ENCODE measurements at regions not wholly inside any gene's neighbourhood (a gene's known extent, or its start where the extent isn't known, plus 50 kb on each side); places are given as distances from the start of the nearest gene placed in this dataset.

DNA sequence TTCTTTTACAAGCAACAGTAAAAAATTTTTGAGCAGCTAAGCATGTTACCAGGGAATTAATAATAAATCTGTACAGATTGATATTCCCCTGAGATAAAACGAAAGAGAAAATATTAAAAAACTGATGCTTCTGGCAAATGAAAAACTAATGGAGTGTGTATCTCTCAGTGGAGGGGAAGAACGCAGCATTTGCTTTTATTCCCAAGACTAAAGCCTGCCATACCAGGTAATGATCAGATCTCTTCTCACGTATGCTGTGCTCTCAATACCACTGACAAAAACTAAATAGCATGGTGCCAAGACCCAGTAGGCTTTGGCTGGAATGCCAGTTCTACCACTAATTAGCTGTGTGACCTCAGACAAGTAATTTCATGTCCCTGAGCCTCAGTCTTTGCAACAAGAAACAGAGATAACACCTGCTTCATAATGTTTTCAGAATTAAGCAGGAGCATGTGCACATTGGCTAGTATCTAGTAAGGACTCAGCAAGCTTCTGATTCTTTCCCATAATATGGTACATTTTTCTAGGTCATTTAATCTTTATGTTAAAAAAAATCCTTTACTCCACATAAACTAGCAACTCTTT, 179.6 kb downstream of the CENPC start:
- H3K4me3 ChIP-seq (ENCODE audit: low read depth, low read length), result no peak overlapping the region
- DNase-seq (ENCODE audit: low read depth), result no peak
- TF ChIP-seq, protein P1, sequence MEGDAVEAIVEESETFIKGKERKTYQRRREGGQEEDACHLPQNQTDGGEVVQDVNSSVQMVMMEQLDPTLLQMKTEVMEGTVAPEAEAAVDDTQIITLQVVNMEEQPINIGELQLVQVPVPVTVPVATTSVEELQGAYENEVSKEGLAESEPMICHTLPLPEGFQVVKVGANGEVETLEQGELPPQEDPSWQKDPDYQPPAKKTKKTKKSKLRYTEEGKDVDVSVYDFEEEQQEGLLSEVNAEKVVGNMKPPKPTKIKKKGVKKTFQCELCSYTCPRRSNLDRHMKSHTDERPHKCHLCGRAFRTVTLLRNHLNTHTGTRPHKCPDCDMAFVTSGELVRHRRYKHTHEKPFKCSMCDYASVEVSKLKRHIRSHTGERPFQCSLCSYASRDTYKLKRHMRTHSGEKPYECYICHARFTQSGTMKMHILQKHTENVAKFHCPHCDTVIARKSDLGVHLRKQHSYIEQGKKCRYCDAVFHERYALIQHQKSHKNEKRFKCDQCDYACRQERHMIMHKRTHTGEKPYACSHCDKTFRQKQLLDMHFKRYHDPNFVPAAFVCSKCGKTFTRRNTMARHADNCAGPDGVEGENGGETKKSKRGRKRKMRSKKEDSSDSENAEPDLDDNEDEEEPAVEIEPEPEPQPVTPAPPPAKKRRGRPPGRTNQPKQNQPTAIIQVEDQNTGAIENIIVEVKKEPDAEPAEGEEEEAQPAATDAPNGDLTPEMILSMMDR (conservative IDR thresholded peaks at IDR 0.05; ENCODE audit: low read depth, low read length), result no peak

DNA sequence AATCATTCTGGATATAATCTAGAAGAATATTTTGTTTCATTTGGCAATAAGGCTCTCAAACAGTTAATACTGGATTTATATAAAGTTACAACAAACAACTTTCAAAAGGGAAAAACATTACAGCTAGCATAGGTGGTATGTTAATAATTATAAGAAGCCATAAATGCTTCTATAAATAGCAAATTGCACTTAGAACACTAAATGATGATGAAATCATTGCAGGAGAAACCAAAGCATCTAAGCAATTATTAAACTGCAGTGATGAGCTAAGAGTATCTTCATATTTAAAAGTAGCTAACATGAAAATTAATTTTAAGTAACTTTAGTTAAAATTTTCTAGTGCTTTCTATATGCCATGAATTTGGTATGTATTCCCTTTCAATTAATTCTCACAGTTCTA, 189.5 kb downstream of the CENPC start:
- TF ChIP-seq, protein P1 (conservative IDR thresholded peaks at IDR 0.05; ENCODE audit: low read depth, low read length), result no peak
- H3K4me3 ChIP-seq (ENCODE audit: low read depth, low read length), result no peak overlapping the region
- no peak for DNase-seq (ENCODE audit: low read depth)

DNA sequence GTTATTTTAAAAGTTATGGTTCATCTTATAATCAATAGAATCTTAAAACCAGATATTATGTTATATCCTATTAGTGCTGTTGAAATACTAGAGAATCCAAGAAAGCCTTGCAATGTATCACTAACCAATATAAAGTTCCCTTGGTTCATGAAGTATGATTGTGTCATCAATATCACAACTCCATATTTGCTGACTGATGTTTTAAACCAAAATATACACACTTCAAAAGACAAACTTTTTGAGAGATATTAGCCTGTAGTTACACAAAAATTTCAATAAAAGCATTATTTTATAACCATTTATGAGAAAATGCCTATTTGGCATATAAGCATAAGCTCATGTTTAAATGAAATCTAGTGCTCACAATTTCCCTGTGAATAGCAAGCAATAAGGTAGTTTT, 198.6 kb downstream of the CENPC start:
- DNase-seq (ENCODE audit: low read depth), result no peak
- TF ChIP-seq, protein P1 (conservative IDR thresholded peaks at IDR 0.05; ENCODE audit: low read depth, low read length), result no peak
- no peak overlapping the region for H3K4me3 ChIP-seq (ENCODE audit: low read depth, low read length)

DNA sequence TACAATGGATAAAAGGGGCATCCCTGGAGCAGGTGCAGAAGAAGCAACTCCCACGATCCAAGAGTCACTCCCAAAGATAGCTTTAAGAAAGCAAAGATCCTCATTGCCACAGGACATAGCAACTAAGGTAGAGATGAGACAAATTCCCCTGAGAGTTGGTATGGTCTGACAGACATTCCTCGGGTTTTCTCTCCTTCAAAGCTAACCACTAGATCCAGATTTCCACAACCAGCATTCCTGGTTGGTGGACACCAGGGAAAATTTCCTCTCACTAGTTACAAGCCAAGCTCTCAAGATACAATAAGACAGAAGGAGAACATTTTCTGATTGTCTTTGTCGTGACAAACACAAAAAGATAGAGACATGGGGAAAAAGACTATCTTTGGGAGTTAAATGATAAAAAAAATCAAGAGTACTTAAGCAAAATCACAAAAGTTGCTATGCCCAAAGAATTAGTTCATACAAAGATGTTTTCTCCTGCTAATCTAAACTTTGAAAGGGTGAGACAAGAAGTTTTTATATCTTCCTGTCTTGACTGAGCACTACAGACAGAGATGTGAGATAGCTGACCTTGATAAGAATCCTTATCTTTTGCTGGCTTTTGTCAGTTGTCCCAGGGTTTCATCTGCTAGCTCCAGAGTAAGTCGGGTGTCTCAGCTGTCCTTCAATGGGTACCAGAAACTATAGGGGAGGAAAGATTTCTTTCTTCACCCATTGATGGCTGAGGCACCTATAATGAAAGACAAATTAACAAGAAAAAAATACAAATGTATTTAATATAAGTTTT, 200.5 kb downstream of the CENPC start:
- no peak for DNase-seq (ENCODE audit: low read depth)
- TF ChIP-seq, protein P1 (conservative IDR thresholded peaks at IDR 0.05; ENCODE audit: low read depth, low read length), result no peak
- no peak overlapping the region for H3K4me3 ChIP-seq (ENCODE audit: low read depth, low read length)

DNA sequence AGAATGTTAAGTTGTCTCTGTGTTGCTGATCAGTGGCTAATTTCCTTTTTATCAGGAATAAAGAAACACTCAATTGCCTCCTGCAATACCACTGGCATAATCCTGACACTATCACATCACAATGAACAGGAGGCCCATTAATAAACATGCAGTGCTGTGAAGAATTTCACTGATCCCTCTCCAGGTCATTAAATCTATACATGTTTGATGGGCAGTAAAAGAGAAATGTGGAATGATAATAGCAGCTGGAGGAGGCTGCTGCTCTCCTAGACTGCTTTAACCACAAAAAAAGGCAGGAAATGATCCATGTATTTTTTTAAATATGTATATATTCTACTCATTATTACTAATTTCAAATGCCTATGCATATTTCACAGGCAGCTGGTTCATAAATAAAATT, 202.1 kb downstream of the CENPC start:
- TF ChIP-seq, protein P1 (conservative IDR thresholded peaks at IDR 0.05; ENCODE audit: low read depth, low read length), result no peak
- DNase-seq (ENCODE audit: low read depth), result no peak
- H3K4me3 ChIP-seq (ENCODE audit: low read depth, low read length), result no peak overlapping the region

DNA sequence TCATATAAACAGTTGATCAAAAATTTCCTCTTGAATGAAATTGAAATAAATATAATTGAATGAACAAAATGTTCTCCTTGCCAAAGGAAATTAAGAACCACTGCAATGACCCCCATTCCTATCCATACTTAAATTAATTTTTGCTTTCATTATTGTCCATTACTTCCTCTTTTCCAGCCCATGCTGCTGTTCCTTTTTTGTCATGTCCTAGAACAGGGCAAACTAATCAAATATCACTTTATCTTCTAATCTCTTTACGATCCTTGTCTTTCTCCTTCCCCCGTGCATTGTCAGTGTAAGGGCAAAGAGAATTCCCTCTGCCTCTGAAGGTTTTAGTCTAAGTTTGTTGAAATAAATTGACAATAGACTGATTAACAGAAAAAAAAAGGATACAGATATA, 203.0 kb downstream of the CENPC start:
- TF ChIP-seq, protein P1 (conservative IDR thresholded peaks at IDR 0.05; ENCODE audit: low read depth, low read length), result no peak
- H3K4me3 ChIP-seq (ENCODE audit: low read depth, low read length), result no peak overlapping the region
- no peak for DNase-seq (ENCODE audit: low read depth)

DNA sequence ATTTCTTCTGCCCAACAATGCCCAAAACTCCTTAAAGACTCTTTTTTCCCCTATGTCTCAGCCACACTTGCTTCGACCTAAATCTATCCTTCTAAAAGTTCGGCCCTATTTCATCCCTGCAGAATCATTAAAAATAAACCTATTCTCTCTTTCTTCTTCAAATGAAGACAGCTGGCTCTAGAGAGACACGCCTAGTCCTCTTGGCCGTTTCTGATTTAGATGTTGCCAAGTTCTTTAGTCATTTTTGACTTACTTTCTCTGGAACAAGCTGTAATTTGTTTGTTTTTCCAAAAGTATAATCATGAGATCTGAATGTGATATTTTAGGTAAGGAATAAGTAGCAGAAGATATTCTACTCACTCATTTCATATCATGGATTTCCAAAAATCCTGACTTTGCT, 211.6 kb downstream of the CENPC start:
- no peak overlapping the region for H3K4me3 ChIP-seq (ENCODE audit: low read depth, low read length)
- DNase-seq (ENCODE audit: low read depth), result no peak
- TF ChIP-seq, protein P1 (conservative IDR thresholded peaks at IDR 0.05; ENCODE audit: low read depth, low read length), result no peak

Data from choroid plexus epithelial cell (primary cell).